HG02588 (cell line): ENCODE measurements at regions not wholly inside any gene's neighbourhood (a gene's known extent, or its start where the extent isn't known, plus 50 kb on each side); places are given as distances from the start of the nearest gene placed in this dataset.
A peak's percentile ranks its signal among the peaks of the same experiment; 100 is the strongest.
"Not testable (repeated sequence)": the region's sequence is repeated elsewhere in the genome, so short reads cannot be mapped to it uniquely, and the experiment has no call there.

Source experiments
- ATAC-seq: cut with Tn5 transposase; IDR thresholded peaks from one replicate; pipeline ENCODE4 v1.9.1; 2021; ENCODE audit warnings: mild to moderate bottlenecking, moderate library complexity; ENCODE audit not compliant: unreplicated experiment

- no peak for ATAC-seq
Observed at GRCh38 chr5:86332851-86333250, 284.9 kb upstream of the COX7C start.

- ATAC-seq = no peak
Observed at GRCh38 chr5:86337667-86338460, 279.9 kb upstream of the COX7C start.

- ATAC-seq = peak; percentile 77
Observed at GRCh38 chr5:86354664-86355063, 263.1 kb upstream of the COX7C start.

GRCh38 chr5:86360801-86361200, 256.9 kb upstream of the COX7C start:
- no peak for ATAC-seq

GRCh38 chr5:86371061-86371460, 246.7 kb upstream of the COX7C start:
- ATAC-seq = no peak

GRCh38 chr5:86374611-86375010, 243.1 kb upstream of the COX7C start:
- ATAC-seq = no peak

- no peak for ATAC-seq
Observed at GRCh38 chr5:86376214-86376613, 241.5 kb upstream of the COX7C start.

GRCh38 chr5:86403190-86403589, 214.6 kb upstream of the COX7C start:
- ATAC-seq = no peak

- no peak for ATAC-seq
Observed at GRCh38 chr5:86404256-86404655, 213.5 kb upstream of the COX7C start.

- ATAC-seq = no peak
Observed at GRCh38 chr5:86407711-86408110, 210.0 kb upstream of the COX7C start.

GRCh38 chr5:86411596-86411995, 206.1 kb upstream of the COX7C start:
- no peak for ATAC-seq

GRCh38 chr5:86427158-86427557, 190.6 kb upstream of the COX7C start:
- no peak for ATAC-seq

- ATAC-seq = no peak
Observed at GRCh38 chr5:86439593-86440110, 178.1 kb upstream of the COX7C start.

GRCh38 chr5:86442036-86442745, 175.6 kb upstream of the COX7C start:
- ATAC-seq = no peak

- ATAC-seq = no peak
Observed at GRCh38 chr5:86447362-86447761, 170.4 kb upstream of the COX7C start.

GRCh38 chr5:86452251-86452650, 165.5 kb upstream of the COX7C start:
- ATAC-seq = no peak

- no peak for ATAC-seq
Observed at GRCh38 chr5:86460519-86460918, 157.2 kb upstream of the COX7C start.

- ATAC-seq = no peak
Observed at GRCh38 chr5:86461169-86461956, 156.4 kb upstream of the COX7C start.

- ATAC-seq = no peak
Observed at GRCh38 chr5:86463339-86463738, 154.4 kb upstream of the COX7C start.

- no peak for ATAC-seq
Observed at GRCh38 chr5:86465052-86465838, 152.5 kb upstream of the COX7C start.

- ATAC-seq = not testable (repeated sequence)
Observed at GRCh38 chr5:86466721-86467120, 151.0 kb upstream of the COX7C start.
